Endometrial microvascular endothelial cells (primary cell): ENCODE measurements at regions not wholly inside any gene's neighbourhood (a gene's known extent, or its start where the extent isn't known, plus 50 kb on each side); places are given as distances from the start of the nearest gene placed in this dataset.

Experiments
- in situ Hi-C: cut with HindIII; loops from 2 replicates; pipeline ENCODE4 v1.10.0; 2017; ENCODE audit warnings: low sequenced_read_pairs, low pct_unique_long_range_greater_than_20kb; ENCODE audit errors: inconsistent ontology term

- in situ Hi-C loops: no loop called here
These were observed 481.6 kb downstream of the TNS3 start for GRCh38 chr7:47100148-47100816.

- in situ Hi-C loops: no loop called here
These were observed 484.5 kb downstream of the TNS3 start for GRCh38 chr7:47097431-47097830.

GRCh38 chr7:47095946-47096345 lies 486.0 kb downstream of the TNS3 start:
- in situ Hi-C loops: no loop called here

GRCh38 chr7:47094462-47094861 lies 487.4 kb downstream of the TNS3 start:
- in situ Hi-C loops: no loop called here

- in situ Hi-C loops: no loop called here
These were observed 488.3 kb downstream of the TNS3 start for GRCh38 chr7:47093320-47094234.

- in situ Hi-C loops: no loop called here
These were observed 489.6 kb downstream of the TNS3 start for GRCh38 chr7:47092336-47092735.

- in situ Hi-C loops: no loop called here
These were observed 490.8 kb downstream of the TNS3 start for GRCh38 chr7:47091141-47091540.

GRCh38 chr7:47089461-47089860 lies 492.4 kb downstream of the TNS3 start:
- in situ Hi-C loops: no loop called here

- in situ Hi-C loops: no loop called here
These were observed 492.9 kb downstream of the TNS3 start for GRCh38 chr7:47089068-47089417.

- in situ Hi-C loops: no loop called here
These were observed 493.4 kb downstream of the TNS3 start for GRCh38 chr7:47088329-47089067.

GRCh38 chr7:47087866-47088265 lies 494.0 kb downstream of the TNS3 start:
- in situ Hi-C loops: no loop called here

- in situ Hi-C loops: no loop called here
These were observed 496.2 kb downstream of the TNS3 start for GRCh38 chr7:47085491-47086275.

GRCh38 chr7:47083476-47084250 lies 498.2 kb downstream of the TNS3 start:
- in situ Hi-C loops: no loop called here

- in situ Hi-C loops: no loop called here
These were observed 501.1 kb downstream of the TNS3 start for GRCh38 chr7:47080816-47081215.

GRCh38 chr7:47078241-47078640 lies 503.7 kb downstream of the TNS3 start:
- in situ Hi-C loops: no loop called here

GRCh38 chr7:47074702-47075153 lies 507.2 kb downstream of the TNS3 start:
- in situ Hi-C loops: no loop called here

GRCh38 chr7:47073284-47073683 lies 508.6 kb downstream of the TNS3 start:
- in situ Hi-C loops: no loop called here

GRCh38 chr7:47071866-47072265 lies 510.0 kb downstream of the TNS3 start:
- in situ Hi-C loops: no loop called here
